Endodermal cell (in vitro differentiated cells): ENCODE measurements at regions not wholly inside any gene's neighbourhood (a gene's known extent, or its start where the extent isn't known, plus 50 kb on each side); places are given as distances from the start of the nearest gene placed in this dataset.

Experiments used
- DNase-seq: peaks from one replicate; pipeline ENCODE4 v3.0.0-alpha.2; 2017
- H3K27ac ChIP-seq: 2 replicates; pipeline ENCODE4 v1.5.1; 2013; ENCODE audit warnings: mild to moderate bottlenecking, low read depth, low read length, moderate library complexity
- H3K27me3 ChIP-seq: 2 replicates; pipeline ENCODE4 v1.6.1; 2013; ENCODE audit warnings: mild to moderate bottlenecking, low read length, moderate library complexity; ENCODE audit not compliant: insufficient read depth, control insufficient read depth, poor library complexity, severe bottlenecking
- H3K36me3 ChIP-seq: 2 replicates; pipeline ENCODE4 v1.7.0; 2013; ENCODE audit warnings: mild to moderate bottlenecking, low read length, moderate library complexity; ENCODE audit not compliant: control insufficient read depth, insufficient read depth
- H3K4me1 ChIP-seq: one replicate; pipeline ENCODE4 v1.7.0; 2013; ENCODE audit warnings: low read length; ENCODE audit not compliant: control insufficient read depth, insufficient read depth
- H3K4me3 ChIP-seq: 2 replicates; pipeline ENCODE4 v1.5.1; 2013; ENCODE audit warnings: mild to moderate bottlenecking, low read length, moderate library complexity
- H3K9ac ChIP-seq: 2 replicates; pipeline ENCODE4 v1.6.1; 2013; ENCODE audit warnings: mild to moderate bottlenecking, low read length, moderate library complexity; ENCODE audit not compliant: poor library complexity, severe bottlenecking; ENCODE audit errors: extremely low read depth
- H3K9me3 ChIP-seq: 2 replicates; pipeline ENCODE4 v1.6.1; 2013; ENCODE audit warnings: mild to moderate bottlenecking, low read length, moderate library complexity; ENCODE audit not compliant: control insufficient read depth
- H3K27ac Mint-ChIP-seq: 2 replicates; pipeline ENCODE4 v1.8.0; 2020; ENCODE audit warnings: mixed read lengths
- H3K27me3 Mint-ChIP-seq: 2 replicates; pipeline ENCODE4 v1.8.0; 2021; ENCODE audit warnings: mild to moderate bottlenecking, mixed read lengths; ENCODE audit not compliant: insufficient read depth
- H3K36me3 Mint-ChIP-seq: 2 replicates; pipeline ENCODE4 v1.8.0; 2020; ENCODE audit warnings: low read depth, mixed read lengths
- H3K4me1 Mint-ChIP-seq: 2 replicates; pipeline ENCODE4 v1.8.0; 2020; ENCODE audit warnings: mixed read lengths
- H3K4me3 Mint-ChIP-seq: 2 replicates; pipeline ENCODE4 v1.8.0; 2020; ENCODE audit warnings: mild to moderate bottlenecking, moderate library complexity, mixed read lengths
- H3K9me3 Mint-ChIP-seq: 2 replicates; pipeline ENCODE4 v1.8.0; 2020; ENCODE audit warnings: mild to moderate bottlenecking, mixed read lengths
- WGBS, 2 experiments: methylation state at CpG; one replicate each; pipeline versions ENCODE4 v1.1.5 to v1.1.7; 2013; ENCODE audit warnings: missing lambda C conversion rate in 2 of 2, mixed read lengths in 1 of 2; ENCODE audit not compliant: insufficient coverage in 1 of 2, insufficient read length in 1 of 2; 5-methylcytosine and 5-hydroxymethylcytosine counted together
- TF ChIP-seq, protein P1 (sequence below): fragments of 200-600 bp; sonication (generic); conservative IDR thresholded peaks from 2 replicates; pipeline ENCODE4 v1.5.0; 2021; ENCODE audit warnings: antibody characterized with exemption, mild to moderate bottlenecking

DNA sequence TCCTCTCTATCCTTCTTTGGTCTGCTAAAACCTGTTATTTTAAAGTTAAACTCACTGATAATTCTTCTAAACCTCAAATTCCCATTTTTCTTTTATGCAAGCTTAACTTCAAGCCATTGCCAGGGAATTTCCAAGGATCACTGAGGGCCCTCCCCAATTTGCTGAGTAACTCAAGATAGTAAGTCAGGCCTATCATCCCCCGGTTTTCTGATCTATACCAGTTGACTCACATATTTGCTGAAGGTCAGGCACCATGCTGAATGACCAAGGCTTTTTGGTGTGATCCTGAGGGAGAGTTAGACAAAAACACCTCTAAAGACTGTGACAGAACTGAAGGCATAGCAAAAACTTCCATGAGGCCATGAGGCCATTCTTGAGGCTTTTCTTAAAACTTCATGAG lies 1301.9 kb downstream of the PCDH7 start:
- peaks cover 19% of the 10 kb centered on the region for H3K9me3 Mint-ChIP-seq

DNA sequence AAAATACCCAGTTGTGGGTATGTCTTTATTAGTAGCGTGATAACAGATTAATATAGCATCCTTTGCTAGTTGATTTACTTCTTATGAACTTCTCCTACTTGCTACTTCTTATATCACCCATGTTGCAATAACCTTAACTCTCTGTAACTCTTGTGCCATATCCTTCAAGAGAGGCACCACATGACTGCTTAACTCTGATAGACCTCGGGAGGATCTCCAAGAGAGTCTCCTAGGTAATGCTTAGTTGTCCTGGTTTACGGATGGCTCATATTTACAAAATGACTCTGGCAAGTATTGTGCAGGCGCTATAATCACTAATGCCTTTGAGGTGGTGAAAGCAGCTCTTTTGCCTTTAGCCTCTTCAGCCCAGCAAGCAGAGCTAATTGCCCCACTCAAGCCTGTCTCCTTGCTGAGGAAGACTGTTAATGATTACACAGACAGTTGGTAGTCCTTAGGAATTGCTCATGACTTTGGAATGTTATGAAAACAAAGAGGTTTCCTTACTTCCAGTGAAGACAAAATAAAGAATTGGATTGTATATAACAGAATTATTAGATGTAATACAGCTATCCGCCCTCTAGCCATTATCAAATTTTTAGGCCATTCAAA lies 1305.8 kb downstream of the PCDH7 start:
- H3K9me3 Mint-ChIP-seq: peaks cover 19% of the 10 kb centered on the region

More for the DNA sequence above, 1301.9 kb downstream of the PCDH7 start:
- Histone ChIP-seq H3K36me3 (no peaks in the 10 kb centered on the region), H3K27me3 (no peaks in the 10 kb centered on the region), H3K9ac (no peak overlapping the region), H3K4me3 (no peak overlapping the region), H3K27ac (no peak overlapping the region), H3K9me3 (peaks cover 18% of the 10 kb centered on the region), H3K4me1 (no peaks in the 10 kb centered on the region)
- WGBS, 2 experiments: 80 to 100% methylated on average over 1 of the region's 1 CpG
- Mint-ChIP-seq H3K4me3 (no peak overlapping the region), H3K27me3 (no peaks in the 10 kb centered on the region), H3K36me3 (peaks cover 13% of the 10 kb centered on the region), H3K4me1 (peaks cover 28% of the 10 kb centered on the region), H3K27ac (no peak overlapping the region)
- TF ChIP-seq, protein P1, sequence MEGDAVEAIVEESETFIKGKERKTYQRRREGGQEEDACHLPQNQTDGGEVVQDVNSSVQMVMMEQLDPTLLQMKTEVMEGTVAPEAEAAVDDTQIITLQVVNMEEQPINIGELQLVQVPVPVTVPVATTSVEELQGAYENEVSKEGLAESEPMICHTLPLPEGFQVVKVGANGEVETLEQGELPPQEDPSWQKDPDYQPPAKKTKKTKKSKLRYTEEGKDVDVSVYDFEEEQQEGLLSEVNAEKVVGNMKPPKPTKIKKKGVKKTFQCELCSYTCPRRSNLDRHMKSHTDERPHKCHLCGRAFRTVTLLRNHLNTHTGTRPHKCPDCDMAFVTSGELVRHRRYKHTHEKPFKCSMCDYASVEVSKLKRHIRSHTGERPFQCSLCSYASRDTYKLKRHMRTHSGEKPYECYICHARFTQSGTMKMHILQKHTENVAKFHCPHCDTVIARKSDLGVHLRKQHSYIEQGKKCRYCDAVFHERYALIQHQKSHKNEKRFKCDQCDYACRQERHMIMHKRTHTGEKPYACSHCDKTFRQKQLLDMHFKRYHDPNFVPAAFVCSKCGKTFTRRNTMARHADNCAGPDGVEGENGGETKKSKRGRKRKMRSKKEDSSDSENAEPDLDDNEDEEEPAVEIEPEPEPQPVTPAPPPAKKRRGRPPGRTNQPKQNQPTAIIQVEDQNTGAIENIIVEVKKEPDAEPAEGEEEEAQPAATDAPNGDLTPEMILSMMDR: no peak
- no peak for DNase-seq

DNA sequence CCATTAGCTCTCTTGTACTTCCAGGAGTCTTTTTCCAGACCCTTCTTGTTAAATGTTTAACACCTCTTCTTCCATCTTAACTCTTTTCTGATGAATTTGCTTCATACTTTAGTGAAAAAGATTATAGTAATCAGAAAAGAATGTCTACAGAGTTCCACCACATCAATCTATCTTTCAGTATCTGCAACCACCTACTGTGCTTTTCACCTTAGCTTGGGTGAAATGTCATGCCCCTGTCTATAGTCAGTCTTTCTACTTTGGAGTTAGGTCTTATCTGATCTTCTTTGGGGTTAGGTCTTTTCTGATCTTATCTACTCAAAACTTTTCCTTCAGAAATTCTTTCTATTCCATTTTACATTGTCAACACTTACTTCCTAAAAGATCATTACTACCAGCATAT lies 1310.2 kb downstream of the PCDH7 start:
- Histone ChIP-seq H3K36me3 (no peaks in the 10 kb centered on the region), H3K27me3 (no peaks in the 10 kb centered on the region), H3K27ac (no peak overlapping the region), H3K9me3 (peaks cover 2% of the 10 kb centered on the region), H3K4me1 (peaks cover 5% of the 10 kb centered on the region), H3K9ac (no peak overlapping the region), H3K4me3 (no peak overlapping the region)
- peaks cover 3% of the 10 kb centered on the region for H3K36me3 Mint-ChIP-seq
- H3K4me3 Mint-ChIP-seq: no peak overlapping the region
- no peak for DNase-seq
- H3K9me3 Mint-ChIP-seq: peaks cover 7% of the 10 kb centered on the region
- no peaks in the 10 kb centered on the region for H3K27me3 Mint-ChIP-seq
- H3K4me1 Mint-ChIP-seq: peaks cover 17% of the 10 kb centered on the region
- TF ChIP-seq, protein P1: no peak
- H3K27ac Mint-ChIP-seq: no peak overlapping the region

More for the DNA sequence above, 1305.8 kb downstream of the PCDH7 start:
- no peak overlapping the region for H3K27ac ChIP-seq
- Mint-ChIP-seq H3K4me1 (peaks cover 32% of the 10 kb centered on the region), H3K36me3 (peaks cover 13% of the 10 kb centered on the region), H3K27me3 (no peaks in the 10 kb centered on the region), H3K27ac (peak overlapping the region; percentile 94), H3K4me3 (no peak overlapping the region)
- 90 to 95% methylated on average over 4 to 5 of the region's 5 CpGs for WGBS, 2 experiments
- no peaks in the 10 kb centered on the region for H3K36me3 ChIP-seq
- H3K9me3 ChIP-seq: peaks cover 18% of the 10 kb centered on the region
- DNase-seq: peak; percentile 57
- TF ChIP-seq, protein P1: no peak
- no peaks in the 10 kb centered on the region for H3K27me3 ChIP-seq
- H3K4me1 ChIP-seq: peaks cover 5% of the 10 kb centered on the region
- no peak overlapping the region for H3K9ac ChIP-seq
- H3K4me3 ChIP-seq: no peak overlapping the region
